ENCODE measurements at regions not wholly inside any gene's neighbourhood (a gene's known extent, or its start where the extent isn't known, plus 50 kb on each side); places are given as distances from the start of the nearest gene placed in this dataset.
"Not testable (repeated sequence)": the region's sequence is repeated elsewhere in the genome, so short reads cannot be mapped to it uniquely, and the experiment has no call there.

- DNase-seq, result no peak
These were observed 68.8 kb upstream of the ARID1A start for GRCh38 chr1:26626994-26627393.

- peak; percentile 82 to 88 for DNase-seq
These were observed 67.9 kb upstream of the ARID1A start for GRCh38 chr1:26627954-26628353.

GRCh38 chr1:26630634-26631033 lies 65.2 kb upstream of the ARID1A start:
- DNase-seq, result no peak

- DNase-seq, result not testable (repeated sequence)
These were observed 60.0 kb upstream of the ARID1A start for GRCh38 chr1:26635800-26636199.

GRCh38 chr1:26645734-26646133 lies 50.1 kb upstream of the ARID1A start:
- no peak for DNase-seq
